Left lung (tissue), 4 donors: ENCODE measurements at regions not wholly inside any gene's neighbourhood (a gene's known extent, or its start where the extent isn't known, plus 50 kb on each side); places are given as distances from the start of the nearest gene placed in this dataset.

Source experiments
- ATAC-seq: fragments of 200-7000 bp; cut with Tn5 transposase; one replicate; pipeline ENCODE4 v1.9.1; 2020; ENCODE audit warnings: moderate library complexity
- DNase-seq, 4 donors: peaks; one replicate each; pipeline ENCODE4 v3.0.0-alpha.2; 2013 to 2020
- H3K27ac ChIP-seq, 2 donors: fragments of 200-600 bp; sonication (generic) in 1 of 2; one replicate each; pipeline versions ENCODE4 v1.5.0 to v1.8.0; 2020 to 2021
- H3K27me3 ChIP-seq, 2 donors: fragments of 200-600 bp; sonication (generic) in 1 of 2; one replicate each; pipeline versions ENCODE4 v1.5.0 to v1.8.0; 2020 to 2021
- H3K36me3 ChIP-seq, 2 donors: fragments of 200-600 bp; sonication (generic) in 1 of 2; one replicate each; pipeline versions ENCODE4 v1.5.0 to v1.8.0; 2020 to 2021
- H3K4me1 ChIP-seq, 2 donors: fragments of 200-600 bp; one replicate each; pipeline ENCODE4 v1.8.0; 2021
- H3K4me3 ChIP-seq, 2 donors: fragments of 200-600 bp; sonication (generic) in 1 of 2; one replicate each; pipeline versions ENCODE4 v1.5.0 to v1.8.0; 2020 to 2021; ENCODE audit warnings: mild to moderate bottlenecking in 1 of 2
- H3K9me3 ChIP-seq, 2 donors: fragments of 200-600 bp; sonication (generic) in 1 of 2; one replicate each; pipeline versions ENCODE4 v1.5.0 to v1.8.0; 2020 to 2021
- CTCF ChIP-seq, 2 donors: fragments of 200-600 bp; sonication (generic) in 1 of 2; IDR thresholded peaks; one replicate each; pipeline versions ENCODE4 v1.5.0 to v1.8.0; 2021; ENCODE audit warnings: antibody characterized with exemption in 2 of 2
- intact Hi-C, 2 donors: fragments of 100-400 bp; cut with DNase I; formaldehyde crosslinking; loops; one replicate each; pipeline versions ENCODE4 v1.11.2 to v1.14.2; 2022
- donor health status: DM: no; HTN: yes; CAD: no.
- donor health status: DM: no; HTN: no; CAD: no.

DNA sequence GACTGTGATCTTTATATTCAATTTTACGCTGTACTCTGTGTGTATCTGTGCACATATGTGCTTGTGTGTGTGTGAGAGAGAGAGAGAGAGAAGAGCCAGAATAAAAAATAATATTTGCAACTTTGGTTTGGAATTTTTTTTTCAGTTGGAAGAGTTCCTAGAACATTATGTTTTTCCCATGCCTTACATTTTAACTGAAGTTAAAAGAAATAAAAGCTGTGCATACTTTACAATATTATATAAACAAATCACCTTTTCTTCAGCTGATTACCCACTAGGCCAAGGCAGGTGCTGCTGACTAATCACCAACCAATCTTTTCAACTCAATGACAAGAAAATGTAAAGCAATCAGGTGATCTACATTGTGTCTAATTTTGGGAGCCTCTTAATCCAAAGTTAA is 366.3 kb downstream of the NYAP2 start:
- H3K27ac ChIP-seq = peak overlapping the region in 1 of 2 donors; percentile 54
- H3K9me3 ChIP-seq = no peaks in the 10 kb centered on the region
- intact Hi-C loops = no loop called here
- DNase-seq (peak in 1 of 4 donors; percentile 16), ATAC-seq (no peak)
- H3K36me3 ChIP-seq = no peaks in the 10 kb centered on the region
- H3K4me3 ChIP-seq = no peak overlapping the region
- TF ChIP-seq CTCF (IDR thresholded peaks at IDR 0.05) = no peak
- H3K27me3 ChIP-seq = no peaks in the 10 kb centered on the region
- H3K4me1 ChIP-seq = no peaks in the 10 kb centered on the region

- H3K36me3 ChIP-seq = no peaks in the 10 kb centered on the region
- intact Hi-C loops = no loop called here
- no peaks in the 10 kb centered on the region for H3K4me1 ChIP-seq
- H3K27ac ChIP-seq = no peak overlapping the region
- ATAC-seq (no peak), DNase-seq (no peak)
- H3K9me3 ChIP-seq = no peaks in the 10 kb centered on the region
- no peaks in the 10 kb centered on the region for H3K27me3 ChIP-seq
- H3K4me3 ChIP-seq = no peak overlapping the region
- no peak for TF ChIP-seq CTCF (IDR thresholded peaks at IDR 0.05)
These were observed 364.8 kb downstream of the NYAP2 start for GRCh38 chr2:225764346-225764745.

- Histone ChIP-seq H3K4me3 (no peak overlapping the region), H3K9me3 (no peaks in the 10 kb centered on the region), H3K4me1 (no peaks in the 10 kb centered on the region), H3K27me3 (no peaks in the 10 kb centered on the region), H3K27ac (no peak overlapping the region), H3K36me3 (no peaks in the 10 kb centered on the region)
- intact Hi-C loops = no loop called here
- TF ChIP-seq CTCF (IDR thresholded peaks at IDR 0.05) = no peak
- DNase-seq = no peak
- no peak for ATAC-seq
These were observed 364.2 kb downstream of the NYAP2 start for GRCh38 chr2:225763711-225764110.

DNA sequence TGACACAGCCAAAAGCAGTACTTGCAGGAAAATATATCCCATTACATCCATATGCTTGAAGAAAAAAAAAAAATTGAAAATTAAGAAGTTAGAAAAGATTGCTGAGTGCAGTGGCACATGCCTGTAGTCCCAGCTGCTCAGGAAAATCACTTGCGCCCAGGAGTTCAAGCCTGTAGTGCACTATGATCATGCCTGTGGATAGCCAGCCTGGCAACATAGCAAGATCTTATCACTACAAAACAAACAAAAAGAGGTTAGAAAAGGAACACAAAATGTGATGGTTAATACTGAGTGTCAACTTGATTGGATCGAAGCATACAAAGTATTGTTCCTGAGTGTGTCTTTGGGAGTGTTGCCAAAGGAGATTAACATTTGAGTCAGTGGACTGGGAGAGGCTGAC is 361.9 kb downstream of the NYAP2 start:
- no peaks in the 10 kb centered on the region for H3K4me1 ChIP-seq
- no peak overlapping the region for H3K4me3 ChIP-seq
- no peak for TF ChIP-seq CTCF (IDR thresholded peaks at IDR 0.05)
- intact Hi-C loops = no loop called here
- no peak for DNase-seq
- H3K27me3 ChIP-seq = no peaks in the 10 kb centered on the region
- ATAC-seq = no peak
- no peaks in the 10 kb centered on the region for H3K9me3 ChIP-seq
- no peaks in the 10 kb centered on the region for H3K36me3 ChIP-seq
- H3K27ac ChIP-seq = no peak overlapping the region

DNA sequence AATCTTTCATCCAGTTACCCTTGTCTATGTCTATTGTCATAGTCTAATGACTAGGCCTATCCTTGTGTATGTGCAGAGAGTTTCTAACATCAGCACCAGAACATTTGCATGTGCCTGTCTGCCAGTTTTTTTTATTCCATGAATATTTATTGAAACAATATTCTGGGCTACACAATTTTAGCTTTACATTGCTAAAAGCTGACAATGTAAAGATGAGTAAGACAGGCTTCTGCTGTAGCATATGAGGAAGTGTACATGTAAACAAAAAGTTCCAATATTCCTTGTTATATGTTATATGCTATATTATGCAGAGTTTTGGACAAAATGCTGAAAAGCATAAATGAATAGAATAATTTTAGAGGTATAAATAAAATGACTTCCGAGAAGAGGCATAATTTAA is 357.7 kb downstream of the NYAP2 start:
- Histone ChIP-seq H3K27ac (no peak overlapping the region), H3K4me3 (no peak overlapping the region), H3K27me3 (no peaks in the 10 kb centered on the region), H3K36me3 (no peaks in the 10 kb centered on the region), H3K9me3 (no peaks in the 10 kb centered on the region), H3K4me1 (no peaks in the 10 kb centered on the region)
- no peak for ATAC-seq
- TF ChIP-seq CTCF (IDR thresholded peaks at IDR 0.05) = no peak
- no peak for DNase-seq
- intact Hi-C loops = no loop called here
